ENCODE measurements at regions not wholly inside any gene's neighbourhood (a gene's known extent, or its start where the extent isn't known, plus 50 kb on each side); places are given as distances from the start of the nearest gene placed in this dataset.
"Not testable (repeated sequence)": the region's sequence is repeated elsewhere in the genome, so short reads cannot be mapped to it uniquely, and the experiment has no call there.

- DNase-seq, result no peak
These were observed 159.2 kb upstream of the ALKAL2 start for GRCh38 chr2:446963-447530.

GRCh38 chr2:446303-446874 is 158.5 kb upstream of the ALKAL2 start:
- no peak for DNase-seq

- DNase-seq, result no peak
These were observed 158.0 kb upstream of the ALKAL2 start for GRCh38 chr2:445896-446295.

GRCh38 chr2:444937-445884 is 157.3 kb upstream of the ALKAL2 start:
- peak; percentile 58 for DNase-seq

GRCh38 chr2:443741-444140 is 155.8 kb upstream of the ALKAL2 start:
- DNase-seq, result no peak

GRCh38 chr2:443216-443615 is 155.3 kb upstream of the ALKAL2 start:
- no peak for DNase-seq

- DNase-seq, result no peak
These were observed 153.5 kb upstream of the ALKAL2 start for GRCh38 chr2:441258-442022.

- DNase-seq, result no peak
These were observed 152.5 kb upstream of the ALKAL2 start for GRCh38 chr2:440403-440740.

GRCh38 chr2:439556-440402 is 151.9 kb upstream of the ALKAL2 start:
- DNase-seq, result no peak

- no peak for DNase-seq
These were observed 151.2 kb upstream of the ALKAL2 start for GRCh38 chr2:439077-439476.

- DNase-seq, result peak; percentile 84
These were observed 150.0 kb upstream of the ALKAL2 start for GRCh38 chr2:437756-438393.

GRCh38 chr2:437180-437579 is 149.3 kb upstream of the ALKAL2 start:
- no peak for DNase-seq

GRCh38 chr2:436205-436604 is 148.3 kb upstream of the ALKAL2 start:
- no peak for DNase-seq

- no peak for DNase-seq
These were observed 146.7 kb upstream of the ALKAL2 start for GRCh38 chr2:434625-435024.

- no peak for DNase-seq
These were observed 145.3 kb upstream of the ALKAL2 start for GRCh38 chr2:433216-433615.

GRCh38 chr2:430291-431040 is 142.6 kb upstream of the ALKAL2 start:
- DNase-seq, result peak; percentile 3

- DNase-seq, result peak; percentile 14
These were observed 141.8 kb upstream of the ALKAL2 start for GRCh38 chr2:429575-430254.

- no peak for DNase-seq
These were observed 141.3 kb upstream of the ALKAL2 start for GRCh38 chr2:429142-429541.

- DNase-seq, result no peak
These were observed 140.7 kb upstream of the ALKAL2 start for GRCh38 chr2:428591-428990.

GRCh38 chr2:426696-427095 is 138.8 kb upstream of the ALKAL2 start:
- DNase-seq, result not testable (repeated sequence)

All from central memory CD4-positive, alpha-beta T cell (primary cell).